ENCODE measurements at regions not wholly inside any gene's neighbourhood (a gene's known extent, or its start where the extent isn't known, plus 50 kb on each side); places are given as distances from the start of the nearest gene placed in this dataset.

GRCh38 chr13:91112924-91113277 lies 234.6 kb upstream of the MIR17HG start:
- peaks cover 0 to 6% (median 0%) of the 10 kb centered on the region in 4 donors for H3K27me3 ChIP-seq
- no peaks in the 10 kb centered on the region for H3K36me3 ChIP-seq
- TF ChIP-seq CTCF (IDR thresholded peaks at IDR 0.05): no peak
- H3K9me3 ChIP-seq: no peaks in the 10 kb centered on the region
- no peak for ATAC-seq
- no peak for DNase-seq
- FAIRE-seq: peak; percentile 13
- intact Hi-C loops (cut with DNase I): no loop called here
- H3K4me1 ChIP-seq: no peaks in the 10 kb centered on the region
- no peak overlapping the region for H3K27ac ChIP-seq
- 60 to 64% methylated on average over 1 of the region's 1 CpG for WGBS, 2 donors
- H3K4me3 ChIP-seq: no peak overlapping the region

DNA sequence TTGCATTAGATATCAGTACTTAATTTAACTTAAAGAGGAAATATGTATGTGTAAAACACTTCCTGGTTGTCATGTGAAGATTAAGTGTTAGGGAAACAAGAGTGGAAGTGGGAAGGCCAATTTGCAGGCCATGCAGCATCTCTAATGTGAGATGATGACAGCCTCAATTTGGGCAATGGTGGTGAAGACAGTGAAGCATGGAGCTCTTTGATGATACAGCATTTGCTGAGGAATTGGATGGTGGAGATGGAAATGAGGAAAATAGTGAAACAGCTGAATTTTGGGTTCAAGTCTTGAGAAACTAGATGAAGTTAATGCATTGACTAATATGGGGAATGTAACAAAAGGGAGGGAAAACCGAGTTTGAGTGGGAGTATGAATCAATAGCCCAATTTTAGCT lies 231.7 kb upstream of the MIR17HG start:
- Histone ChIP-seq H3K4me3 (no peak overlapping the region), H3K27me3 (peaks cover 0 to 6% (median 0%) of the 10 kb centered on the region in 4 donors), H3K36me3 (no peaks in the 10 kb centered on the region), H3K27ac (no peak overlapping the region), H3K4me1 (no peaks in the 10 kb centered on the region), H3K9me3 (no peaks in the 10 kb centered on the region)
- TF ChIP-seq CTCF (IDR thresholded peaks at IDR 0.05): no peak
- 62 to 74% methylated on average over 1 of the region's 1 CpG for WGBS, 2 donors
- ATAC-seq (no peak), FAIRE-seq (no peak), DNase-seq (no peak)
- intact Hi-C loops (cut with DNase I): no loop called here

- no peak for DNase-seq
- H3K36me3 ChIP-seq: no peaks in the 10 kb centered on the region
- no peak for FAIRE-seq
- peaks cover 0 to 6% (median 0%) of the 10 kb centered on the region in 4 donors for H3K27me3 ChIP-seq
- no peak overlapping the region for H3K27ac ChIP-seq
- no peak overlapping the region for H3K4me3 ChIP-seq
- H3K9me3 ChIP-seq: no peaks in the 10 kb centered on the region
- TF ChIP-seq CTCF (IDR thresholded peaks at IDR 0.05): no peak
- H3K4me1 ChIP-seq: no peaks in the 10 kb centered on the region
- WGBS, 2 donors: 22 to 23% methylated on average over 2 of the region's 2 CpGs
- intact Hi-C loops (cut with DNase I): no loop called here
- ATAC-seq: no peak
Measured at GRCh38 chr13:91117351-91117750, 230.1 kb upstream of the MIR17HG start.

GRCh38 chr13:91119643-91120042 lies 227.8 kb upstream of the MIR17HG start:
- no peak for ATAC-seq
- Histone ChIP-seq H3K9me3 (no peaks in the 10 kb centered on the region), H3K27ac (no peak overlapping the region), H3K27me3 (no peaks in the 10 kb centered on the region), H3K4me3 (no peak overlapping the region), H3K36me3 (no peaks in the 10 kb centered on the region), H3K4me1 (no peaks in the 10 kb centered on the region)
- no peak for TF ChIP-seq CTCF (IDR thresholded peaks at IDR 0.05)
- WGBS, 2 donors: 79 to 86% methylated on average over 3 of the region's 3 CpGs
- intact Hi-C loops (cut with DNase I): no loop called here
- no peak for FAIRE-seq
- DNase-seq: no peak

DNA sequence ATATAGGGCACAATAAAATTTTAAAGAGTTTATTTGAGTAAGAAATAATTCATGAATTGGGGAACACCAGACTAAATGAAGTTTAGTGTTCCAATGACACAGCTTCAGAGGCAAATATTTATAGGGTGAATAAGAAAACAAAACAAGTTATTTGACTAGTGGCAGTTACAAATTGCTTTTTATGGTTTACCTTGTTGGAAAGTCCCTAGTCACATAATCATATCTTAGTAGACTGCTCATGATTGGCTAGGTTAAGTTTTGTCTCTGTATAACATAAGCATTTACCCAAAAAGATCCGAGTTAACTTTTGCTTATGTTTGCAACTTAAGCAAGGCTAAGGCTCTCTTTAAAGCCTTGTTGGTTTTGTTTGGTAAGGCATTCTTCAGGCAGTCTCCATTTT lies 224.7 kb upstream of the MIR17HG start:
- H3K27me3 ChIP-seq: no peaks in the 10 kb centered on the region
- no peak overlapping the region for H3K4me3 ChIP-seq
- intact Hi-C loops (cut with DNase I): no loop called here
- DNase-seq (no peak), ATAC-seq (no peak), FAIRE-seq (no peak)
- no peaks in the 10 kb centered on the region for H3K4me1 ChIP-seq
- WGBS, 2 donors: 58 to 81% methylated on average over 1 of the region's 1 CpG
- H3K9me3 ChIP-seq: no peaks in the 10 kb centered on the region
- no peak for TF ChIP-seq CTCF (IDR thresholded peaks at IDR 0.05)
- H3K27ac ChIP-seq: no peak overlapping the region
- no peaks in the 10 kb centered on the region for H3K36me3 ChIP-seq
